ENCODE measurements at regions not wholly inside any gene's neighbourhood (a gene's known extent, or its start where the extent isn't known, plus 50 kb on each side); places are given as distances from the start of the nearest gene placed in this dataset.

GRCh38 chr3:156620901-156621300, 53.5 kb upstream of the TIPARP start:
- no peak for DNase-seq (ENCODE audit: low read depth)

- DNase-seq (ENCODE audit: low read depth): peak; percentile 17
These were observed 54.1 kb upstream of the TIPARP start for GRCh38 chr3:156620260-156620659.

GRCh38 chr3:156619376-156619775, 55.0 kb upstream of the TIPARP start:
- no peak for DNase-seq (ENCODE audit: low read depth)

GRCh38 chr3:156617781-156618180, 56.6 kb upstream of the TIPARP start:
- no peak for DNase-seq (ENCODE audit: low read depth)

- peak; percentile 27 for DNase-seq (ENCODE audit: low read depth)
These were observed 57.2 kb upstream of the TIPARP start for GRCh38 chr3:156617145-156617544.

GRCh38 chr3:156615592-156616173, 58.7 kb upstream of the TIPARP start:
- peak; percentile 93 for DNase-seq (ENCODE audit: low read depth)

- DNase-seq (ENCODE audit: low read depth): peak; percentile 58
These were observed 59.5 kb upstream of the TIPARP start for GRCh38 chr3:156614642-156615511.

GRCh38 chr3:156612903-156613302, 58.0 kb upstream of the SSR3 start:
- DNase-seq (ENCODE audit: low read depth): no peak

- DNase-seq (ENCODE audit: low read depth): no peak
These were observed 57.1 kb upstream of the SSR3 start for GRCh38 chr3:156611870-156612494.

GRCh38 chr3:156610154-156610553, 55.2 kb upstream of the SSR3 start:
- DNase-seq (ENCODE audit: low read depth): no peak

- no peak for DNase-seq (ENCODE audit: low read depth)
These were observed 54.6 kb upstream of the SSR3 start for GRCh38 chr3:156609546-156609945.

- DNase-seq (ENCODE audit: low read depth): no peak
These were observed 53.9 kb upstream of the SSR3 start for GRCh38 chr3:156608601-156609514.

- peak; percentile 13 for DNase-seq (ENCODE audit: low read depth)
These were observed 51.8 kb upstream of the SSR3 start for GRCh38 chr3:156606729-156607128.

- peak; percentile 58 for DNase-seq (ENCODE audit: low read depth)
These were observed 51.0 kb upstream of the SSR3 start for GRCh38 chr3:156605686-156606605.

- no peak for DNase-seq (ENCODE audit: low read depth)
These were observed 49.8 kb upstream of the SSR3 start for GRCh38 chr3:156604642-156605144.
